SU-DHL-6 (cell line): ENCODE measurements at regions not wholly inside any gene's neighbourhood (a gene's known extent, or its start where the extent isn't known, plus 50 kb on each side); places are given as distances from the start of the nearest gene placed in this dataset.

ENCODE experiments used
- H2AFZ ChIP-seq: fragments of 200-600 bp; sonication (generic); 2 replicates; pipeline ENCODE4 v1.6.1; 2014; ENCODE audit warnings: low read depth, mild to moderate bottlenecking, moderate library complexity, mixed read lengths, antibody characterized with exemption, low read length; ENCODE audit not compliant: severe bottlenecking
- H3F3A ChIP-seq: fragments of 200-600 bp; shearing (Covaris generic); 2 replicates; pipeline ENCODE4 v1.6.0; 2016; ENCODE audit warnings: antibody characterized with exemption, mild to moderate bottlenecking; ENCODE audit not compliant: insufficient read depth
- H3K27ac ChIP-seq: fragments of 200-600 bp; sonication (generic); 2 replicates; pipeline ENCODE4 v1.5.1; 2016; ENCODE audit warnings: low read depth, mild to moderate bottlenecking, low read length, moderate library complexity, mixed read lengths
- H3K27me3 ChIP-seq: fragments of 200-600 bp; sonication (generic), shearing (Covaris generic); 2 replicates; pipeline ENCODE4 v1.6.0; 2014; ENCODE audit warnings: mild to moderate bottlenecking, low read length
- H3K36me3 ChIP-seq: fragments of 200-600 bp; sonication (generic); 2 replicates; pipeline ENCODE4 v1.6.1; 2014; ENCODE audit warnings: mild to moderate bottlenecking, low read length, mixed read lengths
- H3K4me2 ChIP-seq: fragments of 300-600, 200-600 bp; shearing (Covaris generic), sonication (generic); 2 replicates; pipeline ENCODE4 v1.6.0; 2014; ENCODE audit warnings: low read length, low read depth, mild to moderate bottlenecking; ENCODE audit not compliant: poor library complexity, severe bottlenecking
- H3K4me3 ChIP-seq: fragments of 200-600 bp; sonication (generic); 2 replicates; pipeline ENCODE4 v1.5.1; 2014; ENCODE audit warnings: antibody characterized with exemption, low read length, mild to moderate bottlenecking, mixed read lengths; ENCODE audit not compliant: insufficient read depth, poor library complexity, severe bottlenecking
- H3K79me2 ChIP-seq: fragments of 200-600 bp; sonication (generic); 2 replicates; pipeline ENCODE4 v1.6.1; 2014; ENCODE audit warnings: mild to moderate bottlenecking, low read length, moderate library complexity; ENCODE audit not compliant: insufficient read depth
- H3K9ac ChIP-seq: fragments of 200-600 bp; sonication (generic); 2 replicates; pipeline ENCODE4 v1.7.0; 2014; ENCODE audit warnings: mild to moderate bottlenecking, low read length
- H3K9me2 ChIP-seq: fragments of 200-600 bp; sonication (generic); replicated peaks from 2 replicates; pipeline ENCODE4 v1.6.1; 2014; ENCODE audit warnings: low read length; ENCODE audit not compliant: insufficient read depth
- H3K9me3 ChIP-seq: fragments of 200-600 bp; sonication (generic); 2 replicates; pipeline ENCODE4 v1.6.1; 2014; ENCODE audit warnings: low read length, mixed read lengths; ENCODE audit not compliant: insufficient read depth
- H4K20me1 ChIP-seq: fragments of 200-600 bp; sonication (generic); 2 replicates; pipeline ENCODE4 v1.6.1; 2014; ENCODE audit warnings: low read depth, mild to moderate bottlenecking, antibody characterized with exemption, low read length, moderate library complexity, mixed read lengths
- CTCF ChIP-seq: fragments of 200-600 bp; sonication (generic); IDR thresholded peaks from one replicate; pipeline ENCODE4 v1.5.1; 2017; ENCODE audit warnings: antibody characterized with exemption, mild to moderate bottlenecking, low read length, moderate library complexity; ENCODE audit not compliant: insufficient read depth, poor library complexity, severe bottlenecking
- EZH2phosphoT487 ChIP-seq: fragments of 200-600 bp; sonication (generic), shearing (Covaris generic); conservative IDR thresholded peaks from 2 replicates; pipeline ENCODE4 v1.6.1; 2018; ENCODE audit warnings: mild to moderate bottlenecking, antibody characterized with exemption, low read length, moderate library complexity, mixed read lengths

DNA sequence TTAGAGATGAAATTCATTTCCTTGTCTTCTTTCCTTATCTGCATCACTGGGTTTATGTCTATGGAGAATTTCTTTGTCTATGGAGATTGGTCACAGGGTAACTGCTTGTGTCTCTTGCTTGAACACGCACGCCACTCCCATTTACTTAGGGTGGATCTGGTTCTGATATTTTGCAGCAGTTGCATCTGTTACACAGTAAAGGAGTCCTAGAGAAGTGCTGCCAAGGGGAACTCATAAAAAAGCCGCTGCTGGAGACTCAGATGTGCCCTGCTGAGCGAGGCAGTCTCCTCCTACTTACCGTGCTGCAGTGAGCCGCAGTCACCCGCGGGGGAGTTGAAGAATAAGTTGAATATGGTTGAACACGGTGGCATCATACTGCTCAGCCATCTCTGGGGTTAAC lies 105.2 kb upstream of the KLHL25 start:
- Histone ChIP-seq H3K27ac (no peak overlapping the region), H3K79me2 (no peaks in the 10 kb centered on the region), H3K27me3 (no peaks in the 10 kb centered on the region), H3K9me3 (no peaks in the 10 kb centered on the region), H3K9me2 (no peaks in the 10 kb centered on the region), H3F3A (no peaks in the 10 kb centered on the region), H3K36me3 (no peaks in the 10 kb centered on the region), H4K20me1 (no peaks in the 10 kb centered on the region), H2AFZ (no peak overlapping the region), H3K9ac (no peak overlapping the region), H3K4me2 (no peak overlapping the region), H3K4me3 (no peak overlapping the region)
- TF ChIP-seq EZH2phosphoT487 = no peak
- TF ChIP-seq CTCF = no peak

DNA sequence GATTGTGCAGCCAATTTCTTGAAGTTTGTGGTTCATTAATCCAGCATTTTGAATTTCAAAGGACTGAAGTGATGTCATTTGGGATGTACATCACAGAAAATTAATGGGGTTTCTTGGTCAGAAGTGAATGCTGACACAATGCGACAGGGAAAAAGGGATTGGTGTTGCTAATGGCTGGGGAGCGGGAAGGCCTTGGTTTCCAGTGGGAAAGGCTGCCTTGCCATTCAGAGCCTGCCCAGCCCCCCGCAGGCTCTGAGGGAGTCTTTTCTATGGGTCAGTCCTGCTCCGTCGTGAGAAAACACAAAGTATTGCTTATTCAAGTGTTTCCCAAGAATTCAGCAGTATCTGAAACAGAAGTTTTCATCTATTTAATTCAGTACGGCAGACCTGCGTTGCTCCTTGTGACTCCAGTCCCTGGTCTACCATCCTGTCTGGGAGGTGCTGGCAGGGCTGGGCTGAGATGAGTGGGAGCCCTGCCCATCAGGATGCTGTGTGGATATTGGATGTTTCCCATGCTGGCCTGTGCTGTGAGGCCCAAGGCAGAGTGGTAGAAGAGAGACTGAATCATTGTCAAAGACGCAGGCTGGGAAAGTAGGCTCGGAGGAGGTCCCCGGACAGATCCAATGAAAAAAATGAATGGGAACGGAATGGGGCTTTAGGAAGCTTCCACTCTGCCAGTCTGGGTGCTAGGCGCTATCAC lies 111.2 kb upstream of the KLHL25 start:
- Histone ChIP-seq H3K27ac (no peak overlapping the region), H3K4me2 (no peak overlapping the region), H3K9ac (no peak overlapping the region), H2AFZ (no peak overlapping the region), H3K9me2 (no peaks in the 10 kb centered on the region), H4K20me1 (no peaks in the 10 kb centered on the region), H3K4me3 (no peak overlapping the region), H3F3A (no peaks in the 10 kb centered on the region), H3K36me3 (no peaks in the 10 kb centered on the region), H3K9me3 (no peaks in the 10 kb centered on the region), H3K79me2 (no peaks in the 10 kb centered on the region), H3K27me3 (no peaks in the 10 kb centered on the region)
- TF ChIP-seq CTCF = no peak
- no peak for TF ChIP-seq EZH2phosphoT487

DNA sequence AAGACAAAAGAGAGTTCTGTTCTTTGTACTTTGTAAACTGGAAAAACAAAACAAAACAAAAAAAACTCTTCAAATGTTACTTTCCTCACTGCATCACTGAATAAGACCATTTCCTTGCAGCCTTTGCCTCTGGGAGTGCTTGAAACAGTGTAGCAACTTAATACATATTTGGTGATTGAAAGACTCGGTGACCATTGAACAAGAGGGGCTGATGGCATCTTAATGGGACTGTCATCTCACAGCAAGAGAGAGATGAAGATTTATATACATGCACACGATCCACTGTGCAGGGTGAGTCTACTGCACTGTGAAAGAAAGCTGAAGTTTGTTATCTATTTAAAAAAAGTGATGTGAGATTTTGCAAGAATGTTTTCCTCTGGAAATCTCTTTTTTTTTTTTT lies 111.9 kb upstream of the KLHL25 start:
- no peak overlapping the region for H3K4me2 ChIP-seq
- no peaks in the 10 kb centered on the region for H3F3A ChIP-seq
- H3K9ac ChIP-seq = no peak overlapping the region
- H4K20me1 ChIP-seq = no peaks in the 10 kb centered on the region
- no peak overlapping the region for H3K27ac ChIP-seq
- H3K27me3 ChIP-seq = no peaks in the 10 kb centered on the region
- no peaks in the 10 kb centered on the region for H3K9me3 ChIP-seq
- H3K36me3 ChIP-seq = no peaks in the 10 kb centered on the region
- no peak for TF ChIP-seq EZH2phosphoT487
- no peak for TF ChIP-seq CTCF
- H3K4me3 ChIP-seq = no peak overlapping the region
- no peak overlapping the region for H2AFZ ChIP-seq
- no peaks in the 10 kb centered on the region for H3K79me2 ChIP-seq
- no peaks in the 10 kb centered on the region for H3K9me2 ChIP-seq
